Pancreas (tissue), 10 donors: ENCODE measurements at regions not wholly inside any gene's neighbourhood (a gene's known extent, or its start where the extent isn't known, plus 50 kb on each side); places are given as distances from the start of the nearest gene placed in this dataset.

Source experiments
- ATAC-seq, 4 donors: fragments of 200-7000 bp; cut with Tn5 transposase; one replicate each; pipeline versions ENCODE4 v1.8.0 to v1.9.1; 2020; ENCODE audit warnings: mild to moderate bottlenecking in 4 of 4, moderate library complexity in 4 of 4
- DNase-seq, 6 donors: peaks; one replicate each; pipeline ENCODE4 v3.0.0-alpha.2; 2020
- FAIRE-seq: peaks from 2 replicates; lab custom pipeline; 2012; peaks lifted over from hg19 to GRCh38; lab: Jason Lieb, UNC
- H3K27ac ChIP-seq, 4 donors: fragments of 200-600 bp; sonication (generic); 1 replicate in 3 of 4; 2 replicates in 1 of 4; pipeline versions ENCODE4 v1.5.0 to v1.8.0; 2020
- H3K27me3 ChIP-seq, 4 donors: fragments of 200-600 bp; one replicate each; pipeline ENCODE4 v1.8.0; 2021
- H3K36me3 ChIP-seq, 3 donors: fragments of 200-600 bp; sonication (generic) in 1 of 3; one replicate each; pipeline versions ENCODE4 v1.5.0 to v1.8.0; 2020 to 2021
- H3K4me1 ChIP-seq, 3 donors: fragments of 200-600 bp; one replicate each; pipeline ENCODE4 v1.8.0; 2021
- H3K4me3 ChIP-seq, 4 donors: fragments of 200-600 bp; sonication (generic) in 2 of 4; one replicate each; pipeline versions ENCODE4 v1.5.0 to v1.8.0; 2020 to 2021
- H3K9me3 ChIP-seq, 4 donors: fragments of 200-600 bp; one replicate each; pipeline ENCODE4 v1.8.0; 2021
- CTCF ChIP-seq, 4 donors: fragments of 200-600 bp; sonication (generic) in 3 of 4; IDR thresholded peaks; one replicate each; pipeline versions ENCODE4 v1.5.0 to v1.8.0; 2021; ENCODE audit warnings: antibody characterized with exemption in 4 of 4
- WGBS, 2 donors: extraction: QIAGEN DNeasy Blood & Tissue Kit; methylation state at CpG; one replicate each; pipeline ENCODE4 v1.1.7; 2013; 5-methylcytosine and 5-hydroxymethylcytosine counted together
- intact Hi-C, 3 donors: fragments of 100-400 bp; cut with DNase I; formaldehyde crosslinking; loops; one replicate each; pipeline versions ENCODE4 v1.11.1 to v1.14.2; 2022
- donor health status: healthy with polysubstance abuse.
- donor health status: DM: no; HTN: no; CAD: no; lungs with moderate emphysema.
- donor health status: DM: no; HTN: no; CAD: no.
- donor health status: control.
- donor health status: control.
- donor health status: Bipolar disorder and iron deficiency.
- donor health status: DM: yes; HTN: yes; CAD: no.
- donor health status: DM: no; HTN: no; CAD: no.
- donor health status: DM: no; HTN: no; CAD: no.
- donor health status: DM: yes; HTN: yes; CAD: no.

- FAIRE-seq: no peak
- no peaks in the 10 kb centered on the region for H3K4me1 ChIP-seq
- DNase-seq: no peak
- H3K36me3 ChIP-seq: no peaks in the 10 kb centered on the region
- no peak overlapping the region for H3K4me3 ChIP-seq
- H3K27me3 ChIP-seq: no peaks in the 10 kb centered on the region
- intact Hi-C loops: no loop called here
- no peak overlapping the region for H3K27ac ChIP-seq
- H3K9me3 ChIP-seq: no peaks in the 10 kb centered on the region
- 64 to 78% methylated on average over 1 of the region's 1 CpG for WGBS, 2 donors
- ATAC-seq: no peak
- no peak for TF ChIP-seq CTCF (IDR thresholded peaks at IDR 0.05)
Measured at GRCh38 chr2:154587739-154588138, 110.8 kb upstream of the KCNJ3 start.

- no peaks in the 10 kb centered on the region for H3K4me1 ChIP-seq
- no peaks in the 10 kb centered on the region for H3K9me3 ChIP-seq
- WGBS, 2 donors: 56 to 72% methylated on average over 1 of the region's 1 CpG
- no peaks in the 10 kb centered on the region for H3K36me3 ChIP-seq
- no peak overlapping the region for H3K27ac ChIP-seq
- no peak overlapping the region for H3K4me3 ChIP-seq
- FAIRE-seq (no peak), DNase-seq (no peak), ATAC-seq (no peak)
- no peaks in the 10 kb centered on the region for H3K27me3 ChIP-seq
- no peak for TF ChIP-seq CTCF (IDR thresholded peaks at IDR 0.05)
- intact Hi-C loops: no loop called here
Measured at GRCh38 chr2:154588838-154589237, 109.7 kb upstream of the KCNJ3 start.

GRCh38 chr2:154589514-154589913 lies 109.0 kb upstream of the KCNJ3 start:
- ATAC-seq (no peak), DNase-seq (no peak), FAIRE-seq (no peak)
- H3K4me1 ChIP-seq: no peaks in the 10 kb centered on the region
- H3K4me3 ChIP-seq: no peak overlapping the region
- no peaks in the 10 kb centered on the region for H3K9me3 ChIP-seq
- no peak for TF ChIP-seq CTCF (IDR thresholded peaks at IDR 0.05)
- intact Hi-C loops: no loop called here
- no peak overlapping the region for H3K27ac ChIP-seq
- H3K27me3 ChIP-seq: no peaks in the 10 kb centered on the region
- H3K36me3 ChIP-seq: no peaks in the 10 kb centered on the region

GRCh38 chr2:154591294-154591820 lies 107.1 kb upstream of the KCNJ3 start:
- H3K27ac ChIP-seq: no peak overlapping the region
- no peak for FAIRE-seq
- H3K27me3 ChIP-seq: no peaks in the 10 kb centered on the region
- intact Hi-C loops: no loop called here
- DNase-seq: no peak
- TF ChIP-seq CTCF (IDR thresholded peaks at IDR 0.05): no peak
- no peaks in the 10 kb centered on the region for H3K4me1 ChIP-seq
- no peak for ATAC-seq
- no peak overlapping the region for H3K4me3 ChIP-seq
- no peaks in the 10 kb centered on the region for H3K9me3 ChIP-seq
- WGBS, 2 donors: 29 to 41% methylated on average over 2 of the region's 2 CpGs
- no peaks in the 10 kb centered on the region for H3K36me3 ChIP-seq

GRCh38 chr2:154599189-154599588 lies 99.3 kb upstream of the KCNJ3 start:
- Histone ChIP-seq H3K9me3 (no peaks in the 10 kb centered on the region), H3K27ac (no peak overlapping the region), H3K27me3 (no peaks in the 10 kb centered on the region), H3K4me1 (no peaks in the 10 kb centered on the region), H3K36me3 (no peaks in the 10 kb centered on the region), H3K4me3 (no peak overlapping the region)
- WGBS, 2 donors: 81 to 82% methylated on average over 3 of the region's 3 CpGs
- intact Hi-C loops: no loop called here
- ATAC-seq: no peak
- no peak for DNase-seq
- FAIRE-seq: no peak
- TF ChIP-seq CTCF (IDR thresholded peaks at IDR 0.05): no peak
